ENCODE measurements at regions not wholly inside any gene's neighbourhood (a gene's known extent, or its start where the extent isn't known, plus 50 kb on each side); places are given as distances from the start of the nearest gene placed in this dataset.
A peak's percentile ranks its signal among the peaks of the same experiment; 100 is the strongest.

DNA sequence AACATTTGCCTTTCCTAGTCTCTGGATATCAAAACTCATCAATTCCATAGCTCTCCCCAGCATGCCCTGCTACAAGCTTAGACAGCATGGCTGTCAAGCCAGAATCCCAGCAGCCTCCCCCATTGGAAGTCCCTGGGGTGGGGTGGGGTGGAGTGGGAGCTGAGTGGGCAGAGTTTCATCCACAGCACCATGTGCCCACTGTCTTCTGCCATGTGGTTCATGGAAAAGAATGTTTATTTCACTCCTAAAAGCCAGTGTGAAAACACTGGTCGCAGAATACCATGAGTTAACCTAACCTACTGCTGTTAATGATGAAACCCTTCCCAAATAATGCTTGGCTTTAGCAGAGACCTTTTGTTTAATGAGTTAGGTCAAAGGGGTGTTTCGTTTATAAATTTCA lies 80.2 kb upstream of the KIRREL3 start:
- DNase-seq (ENCODE audit: low read depth) = no peak

DNA sequence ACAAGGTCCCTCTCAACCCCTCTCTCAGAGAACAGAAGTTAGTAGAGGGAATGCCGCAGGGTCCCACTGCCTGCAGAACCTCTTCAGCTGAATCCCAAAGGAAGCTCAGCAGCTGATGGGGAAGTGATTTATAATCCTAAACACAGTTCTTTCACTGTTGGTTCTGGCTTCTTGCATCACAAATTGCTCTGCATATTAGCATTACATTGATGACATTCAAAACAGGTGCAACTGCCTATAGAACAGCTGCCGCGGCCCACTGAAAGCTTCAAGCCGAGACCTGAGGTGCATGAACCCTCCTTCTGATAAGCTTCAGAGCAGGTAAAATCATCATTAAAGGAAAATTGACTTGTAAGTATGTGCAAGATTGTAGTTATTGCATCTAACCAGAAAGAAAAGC lies 75.2 kb upstream of the KIRREL3 start:
- no peak for DNase-seq (ENCODE audit: low read depth)

DNA sequence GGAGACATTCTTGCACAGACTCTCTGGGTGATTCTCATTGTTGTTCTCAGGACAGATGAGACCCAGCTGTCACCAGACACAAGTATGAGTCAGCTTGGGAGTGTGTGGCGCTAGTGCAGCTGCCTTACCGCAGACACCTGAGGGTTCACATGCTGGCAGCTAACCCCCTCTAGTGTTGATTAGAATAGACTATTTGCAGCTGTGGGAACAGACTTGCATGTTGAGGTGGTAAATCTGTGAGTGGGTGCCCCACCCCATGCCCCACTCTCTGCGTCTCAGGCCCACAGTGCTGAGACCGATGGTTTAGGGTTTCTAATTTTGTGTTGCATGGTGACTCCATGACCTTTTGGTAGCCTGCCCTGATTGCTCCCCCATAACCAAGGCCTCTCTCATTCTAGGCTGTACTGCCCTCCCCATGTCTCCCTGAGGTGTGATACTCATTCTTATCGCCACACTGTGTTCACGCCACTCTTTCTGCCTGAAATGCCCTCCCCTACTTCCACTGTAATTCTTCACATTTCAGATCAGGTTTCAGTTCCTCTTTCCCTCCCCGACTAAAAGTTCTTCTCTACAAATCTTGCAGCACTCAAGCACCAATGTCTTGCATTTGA lies 73.7 kb upstream of the KIRREL3 start:
- peak; percentile 80 for DNase-seq (ENCODE audit: low read depth)

DNA sequence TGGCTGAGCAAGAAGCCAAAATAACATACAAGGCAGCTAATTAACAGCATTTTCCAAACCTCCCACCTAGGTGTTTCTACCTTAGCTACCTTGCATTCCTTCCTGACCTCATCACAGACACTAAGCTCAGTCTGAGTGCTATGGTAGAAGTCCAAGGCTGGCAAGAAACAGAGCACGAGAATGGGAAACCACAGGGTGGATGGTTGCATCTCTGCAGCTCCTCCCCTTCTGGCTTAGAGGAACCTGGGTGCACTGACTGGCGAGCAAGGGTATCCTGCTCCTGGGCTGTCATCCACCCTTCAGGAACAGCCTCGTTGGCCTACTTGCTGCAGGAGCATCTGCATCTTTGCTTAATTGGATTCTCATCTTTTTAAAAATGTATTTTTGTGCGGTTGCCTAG lies 73.1 kb upstream of the KIRREL3 start:
- DNase-seq (ENCODE audit: low read depth) = no peak

DNA sequence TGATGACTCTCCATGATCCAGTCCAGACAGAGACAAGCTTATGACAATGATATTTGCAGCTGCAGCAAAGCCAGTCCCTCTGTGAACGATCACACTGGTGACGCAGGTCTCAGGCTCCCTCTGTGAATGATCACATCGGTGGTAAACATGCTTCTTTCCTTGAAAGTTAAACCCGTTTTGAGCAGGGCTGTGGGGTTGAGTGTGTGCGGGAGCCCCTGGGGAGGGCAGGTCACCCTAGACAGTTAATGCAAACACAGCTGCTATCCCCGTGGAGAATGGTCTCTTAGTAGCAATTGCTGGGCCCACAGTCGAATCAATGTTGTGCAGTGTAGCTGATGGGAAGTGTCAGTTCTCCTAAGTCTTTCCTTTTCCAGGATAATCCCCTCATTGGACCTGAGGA lies 71.0 kb upstream of the KIRREL3 start:
- DNase-seq (ENCODE audit: low read depth) = no peak

DNA sequence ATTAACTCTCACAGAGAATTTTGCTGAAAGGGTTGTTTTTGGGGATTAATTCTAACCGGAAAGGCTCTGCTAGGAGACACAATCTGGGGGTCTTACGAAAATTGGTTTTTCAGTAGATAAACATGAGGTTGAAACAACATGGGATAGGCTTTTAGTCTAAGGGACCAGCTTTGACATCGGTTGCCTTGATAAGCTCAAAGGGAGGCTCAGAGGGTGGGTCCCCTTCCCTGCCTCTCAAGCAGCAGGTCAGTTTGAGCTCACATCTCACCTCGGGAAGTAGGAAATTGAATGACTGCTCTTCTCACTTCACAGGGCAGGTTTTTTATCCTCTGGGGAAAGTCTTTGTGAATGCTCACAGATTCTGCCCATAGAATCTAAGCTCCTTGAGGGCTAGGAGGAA lies 70.2 kb upstream of the KIRREL3 start:
- no peak for DNase-seq (ENCODE audit: low read depth)

DNA sequence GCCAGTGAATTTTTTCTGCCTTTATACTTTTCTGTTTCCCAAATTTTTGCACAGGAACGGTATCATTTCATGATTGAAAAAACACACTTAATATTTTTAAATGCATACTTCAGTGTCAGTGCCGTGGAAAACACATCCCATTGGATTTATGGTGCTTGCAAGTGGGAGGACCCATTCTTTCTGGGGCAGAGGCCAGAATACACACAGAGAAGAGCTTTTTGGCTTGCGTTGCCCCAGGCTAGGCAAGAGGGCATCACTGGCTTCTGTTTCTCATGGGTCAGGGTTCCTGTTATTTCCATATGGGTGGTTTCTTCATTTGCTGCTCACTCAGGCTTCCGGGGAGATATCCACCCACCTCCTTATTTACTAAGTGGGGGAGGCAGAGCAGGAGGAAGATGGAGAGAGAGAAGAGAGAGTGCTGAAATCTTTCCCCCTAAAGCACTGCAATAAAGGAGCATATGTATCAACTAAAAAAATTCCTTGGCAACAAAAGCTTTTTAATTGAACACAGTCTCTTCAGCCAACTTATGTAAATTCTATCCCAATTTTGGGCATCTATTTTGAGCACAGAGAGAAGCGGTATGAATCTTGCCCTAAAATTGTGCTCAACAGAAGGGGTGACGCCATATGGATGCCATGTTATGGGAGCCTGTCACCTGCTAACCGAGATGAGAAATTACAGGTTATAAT lies 66.0 kb upstream of the KIRREL3 start:
- DNase-seq (ENCODE audit: low read depth) = peak; percentile 26

DNA sequence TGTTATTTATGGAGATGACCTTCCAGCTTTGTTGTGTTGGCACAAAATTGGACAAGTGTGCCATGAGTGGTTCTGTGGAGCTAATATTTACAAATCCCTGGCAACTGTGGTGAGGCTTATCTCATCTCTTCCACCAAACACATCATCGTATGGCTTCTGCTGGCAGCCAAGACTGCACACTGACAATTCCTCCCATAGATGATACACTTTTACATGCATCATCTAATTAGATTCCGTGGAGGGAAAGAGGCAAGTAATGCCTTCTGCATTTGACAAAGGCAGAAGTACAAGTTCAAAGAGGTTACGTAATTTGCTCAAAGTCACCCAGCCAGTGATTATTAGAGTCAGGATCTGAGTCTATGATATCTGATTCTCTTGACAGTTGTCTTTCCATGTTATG lies 62.7 kb upstream of the KIRREL3 start:
- peak; percentile 9 for DNase-seq (ENCODE audit: low read depth)

DNA sequence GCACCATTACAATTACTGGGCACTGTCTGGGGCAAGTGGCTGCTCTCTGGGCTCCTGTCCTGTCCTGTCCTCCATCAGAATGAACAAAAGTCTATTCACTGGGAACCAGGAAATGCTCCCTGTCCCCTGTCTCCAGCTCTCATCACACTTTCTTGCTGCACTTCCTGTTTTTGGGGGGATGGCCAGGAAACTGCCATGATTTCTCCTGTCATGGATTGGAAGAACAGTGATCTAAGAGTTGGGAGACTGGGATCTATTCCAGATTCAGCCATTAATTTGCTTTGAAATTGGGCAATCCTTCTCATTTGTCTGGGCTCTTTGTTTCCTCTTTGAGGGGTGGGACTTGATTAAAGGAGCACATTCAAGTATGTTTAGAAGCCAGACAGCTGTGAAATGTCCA lies 61.4 kb upstream of the KIRREL3 start:
- no peak for DNase-seq (ENCODE audit: low read depth)

DNA sequence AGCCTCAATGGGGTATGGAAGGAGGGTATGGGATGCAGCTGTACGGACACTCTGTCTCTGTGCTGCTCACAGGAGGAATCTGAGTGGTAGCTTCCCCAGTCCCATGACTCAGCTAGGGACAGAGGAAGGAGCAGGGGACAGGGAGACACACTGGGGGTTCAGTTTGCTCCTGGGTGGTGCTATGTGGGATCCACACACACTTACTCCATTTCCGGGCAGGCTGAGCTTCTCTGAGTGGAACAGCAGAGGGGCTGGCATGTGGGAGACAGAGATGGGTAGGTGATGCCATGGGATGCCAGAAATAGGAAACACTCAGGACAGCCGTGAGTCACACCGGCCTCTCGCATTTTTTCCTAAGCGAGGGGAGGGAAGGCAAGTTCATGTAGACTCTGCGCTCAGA lies 59.2 kb upstream of the KIRREL3 start:
- peak; percentile 18 for DNase-seq (ENCODE audit: low read depth)

DNA sequence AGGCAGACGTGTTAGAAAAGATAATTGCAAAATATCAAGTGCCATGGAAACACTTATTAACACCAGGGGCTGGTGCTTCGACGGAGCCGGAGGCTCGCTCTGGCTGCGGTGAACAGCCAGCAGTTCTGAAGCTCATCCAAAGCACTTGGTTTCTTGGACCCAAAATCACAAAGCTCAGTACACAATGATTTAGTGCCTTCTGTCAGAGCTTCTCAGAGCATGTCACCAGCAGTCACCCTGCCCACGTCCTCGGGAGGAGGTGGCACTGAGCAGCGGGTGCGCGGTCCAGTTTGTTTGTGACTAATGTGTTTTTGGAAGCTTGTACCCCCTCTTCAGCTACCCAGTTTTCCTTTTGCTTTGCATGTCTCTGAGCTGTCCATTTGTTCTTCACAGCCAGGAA lies 58.7 kb upstream of the KIRREL3 start:
- no peak for DNase-seq (ENCODE audit: low read depth)

DNA sequence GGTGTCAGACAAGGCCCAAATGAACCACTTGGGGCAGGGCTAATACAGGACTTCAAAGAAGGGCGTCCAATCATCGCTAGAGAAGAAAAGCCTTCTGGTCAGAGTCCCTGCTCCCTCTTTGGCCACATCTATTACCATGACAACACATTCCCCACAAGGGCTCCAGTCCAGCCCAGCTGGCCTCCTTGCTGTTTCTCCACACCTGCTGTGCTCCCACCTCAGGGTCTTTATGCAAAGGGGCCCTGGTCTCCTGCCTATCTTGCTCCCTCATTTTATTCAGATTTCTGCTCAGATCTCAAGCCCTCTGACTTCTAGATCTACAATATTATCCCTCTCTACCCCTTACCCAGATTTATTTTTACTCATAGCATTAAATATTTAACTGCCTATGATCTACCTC lies 58.0 kb upstream of the KIRREL3 start:
- no peak for DNase-seq (ENCODE audit: low read depth)

DNA sequence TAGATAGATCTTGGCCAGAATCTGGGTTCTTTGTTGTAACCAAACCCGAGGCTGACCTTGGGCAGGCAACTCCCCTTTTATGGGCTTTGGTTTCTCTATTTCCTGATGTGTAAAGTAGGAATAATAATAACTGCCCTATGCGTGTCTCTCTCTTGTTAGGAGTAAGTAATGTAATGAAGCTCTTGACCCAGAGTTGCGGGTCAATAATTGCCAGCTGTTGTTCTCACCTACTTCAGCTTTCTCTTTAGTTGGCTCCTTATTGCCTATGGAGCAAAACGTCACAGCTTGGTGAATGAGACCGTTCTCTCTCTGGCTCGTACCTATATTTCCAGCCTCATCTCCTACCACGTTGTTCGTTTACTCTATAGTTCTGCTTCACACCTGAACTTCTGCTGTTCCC lies 56.6 kb upstream of the KIRREL3 start:
- no peak for DNase-seq (ENCODE audit: low read depth)

DNA sequence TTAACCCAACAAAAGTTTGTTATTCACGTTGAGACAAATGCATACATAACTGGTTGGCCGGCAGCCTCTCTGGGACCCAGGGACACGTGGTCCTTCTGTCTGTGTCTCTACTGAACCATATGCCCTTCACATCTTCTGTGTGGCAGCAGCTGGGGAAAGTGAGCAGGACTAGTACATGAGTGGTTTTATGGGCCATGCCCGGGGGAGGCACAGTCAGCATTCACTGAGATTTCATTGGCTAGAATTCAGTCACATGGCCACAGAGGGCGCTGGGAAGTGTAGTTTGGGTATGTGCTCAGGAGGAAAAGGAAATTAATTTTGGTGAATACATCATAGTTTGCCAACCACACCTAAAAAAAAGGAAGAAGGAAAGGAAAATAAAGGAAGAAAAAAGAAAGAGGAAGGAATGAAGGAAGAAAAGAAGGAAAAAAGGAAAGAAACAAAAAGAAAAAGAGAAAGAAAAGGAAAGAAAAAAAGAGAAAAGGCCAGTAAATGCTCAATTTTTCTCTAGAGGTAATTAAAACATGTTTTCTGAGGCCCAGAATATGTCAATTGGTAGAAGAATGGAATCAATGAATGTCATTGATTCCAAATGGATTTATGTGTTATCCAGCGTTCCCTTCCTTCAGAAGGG lies 55.9 kb upstream of the KIRREL3 start:
- peak; percentile 22 for DNase-seq (ENCODE audit: low read depth)

DNA sequence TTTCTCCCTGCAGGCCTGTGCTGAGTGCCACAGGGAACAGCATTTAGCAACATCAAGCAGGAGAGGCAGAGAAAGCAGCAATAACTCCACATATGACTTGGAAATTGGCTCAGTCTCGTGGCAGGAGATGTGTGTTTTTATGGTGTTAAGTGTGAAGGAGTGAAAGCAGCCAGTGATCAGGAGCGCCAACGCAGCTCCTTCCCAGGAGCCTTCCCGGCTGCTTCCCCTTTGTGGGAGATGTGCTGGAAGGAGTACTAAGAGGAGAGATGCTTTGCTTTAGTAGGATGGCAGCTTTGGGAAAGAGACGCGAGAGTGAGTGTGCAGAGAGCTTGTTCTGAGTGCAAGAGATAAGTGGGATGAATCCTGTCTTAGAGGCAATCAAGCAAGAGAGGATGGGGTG lies 54.7 kb upstream of the KIRREL3 start:
- no peak for DNase-seq (ENCODE audit: low read depth)

DNA sequence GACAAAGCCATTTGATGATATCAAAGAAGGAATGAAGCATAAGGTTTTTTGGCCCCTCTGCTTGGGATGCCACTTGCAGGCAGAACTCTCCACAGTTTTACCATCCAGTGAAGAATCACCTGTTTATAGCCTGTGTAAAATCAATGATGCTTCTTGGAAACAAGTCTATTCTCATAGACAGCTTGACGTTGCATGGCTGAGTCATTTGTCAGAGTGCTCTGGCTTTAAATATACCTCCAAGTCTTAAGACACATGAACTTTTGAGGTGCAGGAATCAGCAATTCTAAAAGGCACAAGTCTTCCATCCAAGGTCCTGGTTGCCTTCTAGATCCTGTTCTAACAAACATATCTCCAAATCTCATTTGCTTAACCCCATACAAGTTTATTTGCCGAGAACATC lies 53.6 kb upstream of the KIRREL3 start:
- no peak for DNase-seq (ENCODE audit: low read depth)

DNA sequence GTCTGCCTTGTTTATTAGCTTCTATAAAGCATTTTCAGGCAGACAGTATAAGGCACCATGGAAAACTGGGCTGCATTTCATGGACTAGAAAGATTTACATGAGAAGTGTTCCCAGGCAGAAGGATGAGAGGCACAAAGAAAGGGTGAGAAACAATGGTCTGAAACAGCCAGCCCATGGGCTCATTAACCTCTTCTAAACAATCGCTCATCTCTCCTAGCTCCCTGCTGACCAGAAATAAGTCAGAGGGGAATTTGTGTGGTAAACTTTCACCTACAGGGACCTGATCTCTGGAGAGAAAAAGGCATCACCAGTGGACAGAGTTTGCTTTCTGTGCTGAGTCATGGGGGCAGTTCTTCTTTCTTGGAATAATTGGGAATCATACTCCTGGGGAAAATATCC lies 51.8 kb upstream of the KIRREL3 start:
- peak; percentile 13 for DNase-seq (ENCODE audit: low read depth)
